H1 (cell line): ENCODE measurements at regions not wholly inside any gene's neighbourhood (a gene's known extent, or its start where the extent isn't known, plus 50 kb on each side); places are given as distances from the start of the nearest gene placed in this dataset.

Source experiments
- RFX5 ChIP-seq: IDR thresholded peaks from 2 replicates; pipeline ENCODE4 v1.6.1; 2011; ENCODE audit warnings: low read depth, low read length, improper control_type of control experiment, borderline replicate concordance
- SP2 ChIP-seq: IDR thresholded peaks from 2 replicates; pipeline ENCODE4 v1.6.1; 2012; ENCODE audit warnings: mild to moderate bottlenecking, low read length, inconsistent platforms
- SUZ12 ChIP-seq: fragments of 200-600 bp; sonication (generic); IDR thresholded peaks from 2 replicates; pipeline ENCODE4 v1.6.1; 2012; ENCODE audit warnings: mild to moderate bottlenecking, inconsistent platforms, low read length, moderate library complexity, mixed read lengths
- TAF1 ChIP-seq: IDR thresholded peaks from 2 replicates; pipeline ENCODE4 v1.6.1; 2011; ENCODE audit warnings: mild to moderate bottlenecking, low read depth, low read length
- TBP ChIP-seq: IDR thresholded peaks from 2 replicates; pipeline ENCODE4 v1.6.1; 2011; ENCODE audit warnings: low read depth, low read length, improper control_type of control experiment

DNA sequence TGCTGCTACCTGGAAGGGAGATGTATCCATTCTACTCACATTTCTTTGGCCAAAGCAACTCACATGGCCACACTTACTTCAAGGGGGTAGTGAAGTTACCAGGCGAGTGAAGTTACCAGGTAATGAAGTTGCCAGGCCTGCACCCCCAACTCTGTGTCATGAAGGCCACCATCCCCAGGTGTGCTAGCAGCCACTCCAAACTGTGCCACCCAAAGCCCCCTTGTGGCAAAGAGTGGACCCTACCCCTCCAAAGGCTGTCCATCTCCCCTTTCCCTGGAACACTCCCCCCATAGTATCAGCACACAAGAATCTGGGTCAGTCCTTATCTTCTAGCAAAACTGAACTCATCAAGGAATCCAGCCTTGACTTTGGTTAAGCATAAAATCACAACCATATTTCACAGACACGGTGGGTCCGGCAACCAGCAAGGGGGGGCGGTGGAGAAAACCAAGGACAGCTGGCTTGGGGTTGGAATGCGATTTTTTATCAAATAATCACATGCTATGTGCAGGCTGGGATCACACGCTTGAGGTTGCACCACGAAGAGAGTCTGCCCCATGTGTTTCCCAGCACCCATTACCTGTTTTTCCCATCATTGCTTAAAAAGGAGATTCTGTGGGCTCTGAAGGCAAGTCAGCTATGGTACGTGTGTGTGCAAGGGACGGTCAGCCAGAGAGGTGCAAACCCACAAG lies 60.9 kb downstream of the ZFP36L2 start (continued):
- TF ChIP-seq RFX5, result no peak
- no peak for TF ChIP-seq TAF1
- TF ChIP-seq SP2, result no peak
- TF ChIP-seq TBP, result no peak
- no peak for TF ChIP-seq SUZ12
- TF ChIP-seq, all 59 proteins: peak for 2
